ENCODE measurements at regions not wholly inside any gene's neighbourhood (a gene's known extent, or its start where the extent isn't known, plus 50 kb on each side); places are given as distances from the start of the nearest gene placed in this dataset.

DNA sequence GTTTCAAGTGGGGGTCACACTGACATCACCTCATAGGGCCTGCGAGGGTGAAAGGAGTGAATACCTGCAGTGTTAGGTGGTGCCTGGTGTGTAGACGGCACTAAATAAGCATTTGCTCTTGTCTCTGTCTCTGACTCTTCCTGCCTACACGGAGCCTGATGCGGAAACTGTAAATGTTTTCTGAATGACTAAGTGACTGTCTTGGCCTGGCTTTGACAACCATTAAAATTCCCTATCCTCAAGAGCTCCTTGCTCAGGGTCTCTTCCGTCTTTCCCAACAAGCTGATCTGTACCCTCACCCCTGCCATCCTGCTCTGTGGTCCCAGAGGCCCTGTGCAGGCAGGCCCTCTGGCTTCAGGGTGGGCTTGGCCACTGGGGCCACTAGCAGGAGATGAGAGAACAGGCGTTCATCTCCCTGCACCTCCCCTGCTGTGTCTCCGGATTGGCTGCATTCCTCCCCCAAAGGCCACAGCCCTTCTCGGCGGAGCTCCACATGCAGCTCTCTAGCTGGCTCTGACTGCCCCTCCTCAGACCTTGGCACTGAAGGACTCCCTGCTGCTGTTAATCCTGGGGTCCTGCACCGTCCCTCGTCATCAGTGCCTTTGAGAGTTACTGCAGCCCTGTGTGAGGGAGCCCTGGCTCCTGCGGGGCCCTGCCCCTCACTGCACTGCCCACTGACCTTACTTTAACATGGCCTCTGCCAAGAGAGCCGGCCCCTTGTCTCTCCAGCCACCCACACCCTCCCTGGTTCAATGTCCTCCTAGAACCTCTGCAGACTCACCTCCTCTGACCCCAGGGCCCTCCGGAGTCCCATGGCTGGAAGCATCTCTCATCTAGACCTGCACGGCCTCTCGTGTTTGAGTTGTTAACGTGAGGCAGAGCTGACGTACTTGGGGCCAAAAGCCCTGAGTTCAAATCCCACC lies 211.1 kb downstream of the MATN1 start:
- no peak for DNase-seq

DNA sequence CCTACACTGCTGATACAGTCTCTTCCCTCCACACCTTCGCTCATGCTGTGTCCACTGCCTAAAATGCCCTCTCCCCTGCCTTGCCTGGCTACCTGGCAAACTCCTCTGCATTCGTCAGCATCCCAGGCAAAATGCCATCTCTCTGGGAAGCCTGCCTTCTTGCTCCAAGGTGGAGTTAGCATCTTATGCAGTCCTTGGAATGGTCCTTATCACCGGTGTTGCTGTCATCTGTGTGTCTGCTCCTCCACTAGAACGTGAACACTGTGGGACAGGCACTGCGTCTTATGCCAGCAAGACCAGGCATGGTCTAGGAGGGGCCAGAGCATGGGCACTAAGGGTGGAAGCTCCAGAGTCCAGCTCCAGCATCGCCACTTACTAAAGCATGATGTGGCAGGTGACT lies 211.8 kb downstream of the MATN1 start:
- no peak for DNase-seq

DNA sequence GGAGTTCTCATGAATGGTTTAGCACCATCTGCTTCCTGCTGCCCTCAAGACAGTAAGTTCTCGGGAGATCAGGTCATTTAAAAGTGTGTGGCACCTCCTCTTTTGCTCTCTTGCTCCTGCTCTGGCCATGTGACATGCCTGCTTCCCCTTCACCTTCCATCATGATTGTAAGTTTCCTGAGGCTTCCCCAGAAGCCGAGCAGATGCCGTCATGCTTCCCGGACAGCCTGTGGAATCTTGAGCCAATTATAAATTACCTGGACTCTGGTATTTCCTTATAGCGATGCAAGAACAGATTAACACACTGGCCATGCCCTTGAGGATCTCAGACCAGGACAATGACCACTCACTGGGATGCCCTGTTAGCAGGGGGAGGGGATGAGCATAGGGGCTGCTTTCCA lies 212.3 kb downstream of the MATN1 start:
- DNase-seq: no peak

DNA sequence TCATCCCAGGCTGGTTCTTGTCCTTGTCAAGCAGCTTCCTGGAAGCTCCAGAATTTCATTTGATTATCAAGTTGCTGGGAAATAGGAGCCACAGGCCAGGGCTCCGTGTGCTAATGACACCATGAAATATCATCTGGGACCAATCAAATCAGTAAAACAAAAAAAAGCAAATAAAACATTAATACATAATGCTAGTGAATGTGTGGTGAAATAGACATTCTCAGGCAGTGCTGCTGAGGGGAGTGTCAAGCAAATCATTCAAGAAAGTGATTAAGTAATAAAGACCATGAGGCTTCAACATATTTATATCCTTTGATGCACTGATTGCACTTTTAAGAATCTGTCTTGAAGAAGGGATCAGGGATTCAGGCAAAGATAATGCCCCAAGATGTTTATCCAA lies 213.7 kb downstream of the MATN1 start:
- DNase-seq: no peak

DNA sequence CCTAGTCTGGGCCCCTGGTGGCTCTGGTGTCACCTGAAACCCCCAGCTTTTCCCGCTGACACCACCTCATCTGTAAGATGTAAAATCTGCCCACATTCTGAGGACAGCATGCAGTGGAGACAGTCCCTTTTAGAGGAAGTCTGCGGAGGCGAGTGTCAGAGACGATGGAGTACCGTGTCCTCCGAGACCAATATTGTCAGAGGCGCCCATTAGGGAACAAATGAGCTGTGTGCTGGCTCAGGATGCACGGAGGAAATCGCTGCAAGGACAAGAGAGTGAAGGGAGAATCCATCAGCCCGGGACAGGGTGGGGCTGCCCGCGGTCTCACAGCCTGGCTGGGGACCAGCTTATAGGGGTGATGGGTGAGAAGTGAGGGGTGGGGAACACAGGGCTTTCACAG lies 214.8 kb downstream of the MATN1 start:
- DNase-seq: no peak

DNA sequence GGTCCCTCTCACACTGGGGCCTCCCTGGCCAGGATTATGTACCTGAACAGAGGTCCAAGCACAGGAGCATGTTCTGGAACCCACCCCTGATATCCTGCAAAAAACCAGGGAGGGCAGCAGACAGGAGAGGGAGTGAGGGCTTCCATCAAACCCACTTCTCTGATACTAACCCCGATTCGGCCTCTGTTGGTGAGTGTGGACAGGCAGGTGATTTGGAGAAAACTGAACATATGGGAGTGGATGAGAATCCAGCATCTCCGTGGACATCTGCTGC lies 215.3 kb downstream of the MATN1 start:
- no peak for DNase-seq

DNA sequence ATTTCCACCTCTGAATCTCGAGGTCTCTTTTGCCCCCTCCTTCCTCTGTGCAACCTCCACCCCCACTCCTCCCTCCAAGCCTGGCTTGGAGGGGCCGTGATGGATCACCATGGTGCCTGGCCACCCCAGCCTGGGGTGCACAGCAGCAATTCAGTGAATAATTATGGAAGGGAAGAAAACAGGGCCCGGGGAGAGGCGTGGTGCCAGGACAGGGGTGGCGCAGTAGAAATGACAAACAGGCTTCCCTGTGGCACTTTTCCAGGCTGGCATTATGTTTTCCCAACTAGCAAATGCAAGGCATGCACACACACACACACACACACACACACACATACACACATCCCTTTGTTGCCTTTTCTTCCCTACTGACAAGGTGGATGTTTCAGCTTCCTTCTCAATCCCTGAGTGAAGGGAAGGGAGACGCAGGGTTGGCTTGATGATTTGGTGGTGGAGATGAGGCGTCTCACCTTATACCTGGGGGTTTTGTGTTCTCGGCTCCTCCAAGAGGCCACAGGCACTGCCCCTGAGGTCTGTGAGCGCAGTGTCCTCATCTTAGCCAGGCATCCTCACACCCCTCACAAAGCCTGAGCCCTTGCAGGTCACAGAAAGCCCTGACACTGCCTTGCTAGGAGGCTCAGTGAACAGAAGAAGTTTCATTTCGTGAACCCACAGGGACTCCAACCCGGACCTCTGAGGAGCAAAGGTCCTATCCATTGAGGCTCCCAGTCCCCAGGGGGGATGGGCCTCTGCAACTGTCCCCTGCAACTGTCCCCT lies 215.8 kb downstream of the MATN1 start:
- DNase-seq: no peak

DNA sequence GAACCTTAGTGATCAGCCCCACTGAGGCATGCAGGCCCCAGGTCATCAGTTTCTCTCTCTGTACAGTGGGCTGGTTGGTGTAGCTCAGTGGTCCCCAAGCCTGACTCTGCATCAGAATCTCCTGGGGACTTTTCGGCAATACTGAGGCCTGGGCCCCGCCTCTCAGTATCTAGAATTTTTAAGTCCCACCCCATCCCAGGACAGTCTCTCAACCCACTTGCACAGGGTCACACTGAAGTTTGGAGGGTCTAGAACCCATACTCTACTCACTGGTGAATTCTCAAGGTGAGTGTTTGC lies 216.4 kb downstream of the MATN1 start:
- no peak for DNase-seq

DNA sequence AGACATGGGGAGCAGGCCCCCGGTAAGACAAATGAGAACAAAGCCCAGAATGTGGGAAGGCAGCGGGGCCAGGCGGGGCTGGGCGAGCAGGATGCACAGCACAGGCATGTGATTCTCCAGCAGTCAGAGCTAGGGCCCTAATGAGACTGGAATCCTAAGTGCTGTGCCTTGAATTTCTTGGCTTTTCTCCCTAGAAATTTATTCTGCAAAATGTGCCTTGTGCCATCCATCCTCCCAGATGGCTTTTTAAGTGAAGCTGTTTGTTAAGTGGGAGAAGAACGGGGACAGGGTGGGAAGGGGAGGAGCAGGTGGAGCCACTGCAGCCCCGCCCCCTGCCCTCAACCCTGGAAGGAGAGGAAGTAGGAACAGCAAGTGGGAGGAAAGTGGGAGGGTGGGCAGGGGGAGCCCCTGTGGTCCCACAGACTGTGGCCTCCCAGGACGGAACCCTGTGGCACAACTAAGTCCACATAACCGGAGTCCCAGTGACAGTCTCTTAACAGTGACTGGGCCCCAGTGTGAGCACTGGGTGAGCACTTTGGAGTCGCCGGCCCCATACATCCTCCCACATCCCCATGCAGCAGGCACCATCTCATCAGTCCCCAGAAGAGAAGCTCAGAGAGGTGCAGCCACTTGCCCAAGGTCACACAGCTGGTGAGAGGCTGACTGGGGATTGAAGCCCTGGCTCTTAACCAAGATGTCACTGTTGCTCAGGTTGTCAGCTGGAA lies 216.9 kb downstream of the MATN1 start:
- no peak for DNase-seq

DNA sequence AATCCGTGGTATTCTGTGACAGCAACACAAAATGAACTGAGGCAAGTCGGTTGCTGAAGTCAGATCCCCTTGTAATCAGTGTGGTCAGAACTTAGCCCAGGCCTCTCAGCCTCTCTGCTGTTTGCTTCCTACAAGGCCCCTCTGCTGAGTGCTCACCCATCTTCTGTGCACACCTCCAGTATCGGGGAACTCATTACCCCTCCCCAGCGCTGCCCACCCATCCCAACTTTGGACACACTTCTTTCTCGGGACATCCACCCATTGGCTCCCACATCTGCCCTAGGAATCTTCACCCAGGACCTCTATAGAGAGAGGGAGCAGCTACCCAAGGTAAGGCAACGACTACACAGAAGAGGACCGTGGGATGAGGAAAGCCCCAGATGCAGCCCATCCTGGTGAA lies 217.5 kb downstream of the MATN1 start:
- no peak for DNase-seq

DNA sequence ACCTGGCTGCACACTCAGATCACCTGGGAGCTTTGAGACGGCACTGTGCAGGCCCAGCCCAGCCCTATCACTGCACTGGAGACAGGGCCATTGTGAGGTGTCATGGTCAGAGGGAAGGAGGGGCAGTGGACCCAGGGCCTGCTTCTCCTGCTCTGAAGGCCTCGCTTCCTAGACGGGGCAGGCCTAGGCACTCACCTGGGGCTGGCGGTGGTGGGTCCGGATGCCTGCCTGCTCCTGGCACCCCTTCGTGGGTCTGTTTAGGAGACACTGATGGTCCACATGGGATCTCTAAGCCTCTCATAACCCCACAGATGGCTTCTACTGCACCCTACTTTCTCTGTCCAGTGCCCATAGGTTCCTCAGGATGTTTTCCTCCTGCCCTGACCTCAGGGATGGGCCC lies 230.9 kb downstream of the MATN1 start:
- DNase-seq: no peak

DNA sequence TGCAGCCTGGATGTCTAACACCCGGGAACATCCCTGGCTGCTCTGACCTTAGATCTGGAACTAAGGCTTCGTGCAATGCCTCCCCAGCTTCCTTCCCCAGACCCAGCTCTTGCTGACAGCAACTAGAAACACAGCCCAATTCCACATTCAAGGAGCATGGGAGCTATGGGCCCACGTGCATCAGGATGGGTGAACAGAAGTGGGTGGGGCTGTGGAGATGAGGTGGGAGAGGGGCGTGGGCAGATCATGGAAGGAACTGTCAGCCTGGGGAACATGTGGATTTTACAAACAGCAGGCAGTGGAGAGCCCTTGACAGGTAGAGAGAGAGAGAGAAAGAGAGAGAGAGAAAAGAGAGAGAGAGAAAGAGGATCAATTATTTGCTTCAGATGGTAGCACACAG lies 231.6 kb downstream of the MATN1 start:
- no peak for DNase-seq

DNA sequence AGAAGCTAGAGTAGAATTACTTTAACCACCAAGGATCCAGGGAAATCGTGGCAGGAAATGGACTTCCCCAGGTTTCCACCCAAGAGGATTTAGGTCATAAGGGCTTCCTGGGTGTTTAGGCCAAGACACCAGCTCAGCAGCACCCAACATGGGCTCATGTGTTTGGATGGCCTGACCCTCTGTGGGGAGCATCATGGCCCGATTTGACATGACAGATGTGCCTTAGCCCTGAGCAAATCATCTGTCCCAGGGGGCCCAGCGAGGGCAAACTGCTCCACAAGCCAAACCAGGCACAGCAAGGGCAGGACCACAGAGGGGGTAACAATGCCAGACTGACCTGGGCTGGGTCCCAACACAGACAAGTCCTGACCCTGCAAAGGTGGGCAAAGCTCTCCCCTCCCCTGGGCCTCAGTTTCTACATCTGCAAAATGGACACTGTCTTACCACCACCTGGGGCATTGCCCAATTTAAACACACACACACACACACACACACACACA lies 232.8 kb downstream of the MATN1 start:
- no peak for DNase-seq

DNA sequence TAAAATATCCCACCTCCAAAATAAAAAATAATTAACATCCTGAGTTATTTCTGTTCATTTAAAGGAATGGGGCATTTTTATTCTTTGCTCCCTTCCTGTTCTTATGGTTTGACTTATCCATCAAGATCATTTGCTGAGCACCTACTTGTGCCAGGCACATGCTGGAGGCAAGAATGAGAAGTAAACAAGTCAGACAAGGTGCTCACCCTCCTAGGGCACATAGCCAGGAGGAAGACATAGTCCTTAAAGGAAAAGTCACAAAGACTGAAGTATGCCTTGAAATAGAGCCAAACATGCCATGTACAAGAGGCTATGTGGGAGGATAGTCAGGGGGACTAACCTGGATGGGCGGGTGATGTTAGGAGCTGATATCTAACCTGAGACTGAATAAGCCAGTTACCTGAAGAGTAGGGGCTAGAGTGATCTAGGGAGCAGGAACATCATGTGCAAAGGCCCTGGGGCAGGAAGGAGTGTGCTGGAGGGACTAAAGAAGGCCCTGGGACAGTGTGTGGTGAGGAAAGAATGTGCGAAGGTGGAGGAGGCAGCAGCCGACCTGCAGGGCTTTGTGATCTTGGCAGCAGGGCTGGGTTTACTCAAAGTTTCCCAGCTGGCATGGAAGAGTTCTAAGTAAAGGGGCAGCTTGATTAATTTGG lies 233.5 kb downstream of the MATN1 start:
- DNase-seq: no peak

DNA sequence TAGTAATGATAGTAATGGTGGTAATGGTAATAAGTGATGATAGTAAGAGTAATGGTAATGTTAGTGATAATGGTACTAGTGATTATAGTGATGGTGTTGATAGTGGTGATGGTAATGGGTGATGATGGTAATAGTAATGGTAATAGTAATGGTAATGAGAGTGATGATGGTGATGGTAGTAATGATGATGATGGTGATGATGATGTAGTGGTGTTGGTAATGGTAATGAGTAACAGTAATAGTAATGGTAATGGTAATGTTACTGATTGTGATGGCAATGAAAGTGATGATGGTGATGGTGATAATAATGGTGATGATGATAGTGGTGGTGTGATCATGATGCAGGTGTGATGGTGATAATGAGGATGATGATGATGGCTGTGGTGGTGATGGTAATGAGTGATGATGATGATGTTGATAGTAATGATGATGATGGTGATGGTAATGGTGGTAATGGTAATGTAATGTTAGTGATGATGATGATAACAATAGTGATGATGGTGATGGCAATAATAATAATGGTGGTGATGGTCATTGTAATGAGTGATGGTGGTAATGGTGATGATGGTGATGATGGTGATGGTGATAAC lies 235.0 kb downstream of the MATN1 start:
- DNase-seq: no peak

DNA sequence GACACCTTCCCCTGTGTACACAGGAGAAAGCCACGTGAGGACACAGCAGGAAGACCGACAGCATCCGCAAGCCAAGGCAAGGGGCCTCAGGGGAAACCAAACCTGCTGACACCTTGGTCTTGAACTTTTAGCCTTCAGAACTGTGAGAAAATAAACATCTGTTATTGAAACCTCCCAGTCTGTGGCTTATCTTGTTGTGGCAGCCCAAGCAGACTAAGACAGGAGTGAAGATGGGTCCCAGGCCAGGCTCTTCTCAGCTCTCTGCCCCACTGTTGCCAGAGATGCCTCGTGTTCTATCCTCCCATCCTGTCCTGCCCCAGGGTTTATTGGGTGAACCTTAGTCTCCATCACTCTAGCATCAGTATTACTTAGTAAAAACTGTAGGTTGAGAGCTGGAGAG lies 236.3 kb downstream of the MATN1 start:
- no peak for DNase-seq

DNA sequence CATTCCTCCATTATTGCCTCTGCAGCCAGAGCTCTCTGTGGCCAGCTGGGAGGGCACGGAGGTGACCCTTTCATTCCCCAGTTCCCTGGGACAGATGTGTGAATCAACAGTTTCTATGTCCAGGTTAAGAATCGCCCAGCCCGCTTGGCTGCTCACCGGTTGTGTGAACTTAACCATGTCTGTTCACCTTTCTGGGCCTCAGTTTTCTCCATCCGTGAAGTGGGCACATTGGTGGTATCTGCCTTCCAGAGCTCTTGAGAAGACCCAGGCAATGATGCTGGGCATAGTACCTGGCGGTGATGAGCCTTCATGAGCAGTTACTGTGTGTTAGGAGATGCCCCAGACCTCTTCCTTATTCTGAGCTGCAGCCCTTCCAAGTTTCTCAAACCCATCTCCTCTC lies 238.3 kb downstream of the MATN1 start:
- DNase-seq: no peak

DNA sequence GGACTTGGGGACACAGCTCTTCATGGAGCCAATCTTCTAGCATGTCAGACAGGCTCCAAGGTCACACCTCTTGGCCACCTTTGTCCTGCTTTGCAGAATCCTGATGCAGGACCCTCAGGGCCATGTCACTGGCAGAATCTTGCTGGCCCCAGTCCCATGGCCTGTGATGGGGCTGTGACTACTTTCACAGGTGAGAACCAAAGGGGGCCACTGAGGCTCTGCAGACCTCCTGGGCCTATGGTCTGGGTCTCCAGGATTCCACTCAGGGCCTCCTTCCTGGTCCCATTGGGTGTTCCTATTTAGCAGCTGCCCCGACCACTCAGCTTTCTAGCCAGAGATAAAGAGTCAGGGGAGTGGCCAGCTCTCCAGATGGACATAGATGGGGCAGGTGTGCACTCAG lies 238.7 kb downstream of the MATN1 start:
- DNase-seq: no peak

DNA sequence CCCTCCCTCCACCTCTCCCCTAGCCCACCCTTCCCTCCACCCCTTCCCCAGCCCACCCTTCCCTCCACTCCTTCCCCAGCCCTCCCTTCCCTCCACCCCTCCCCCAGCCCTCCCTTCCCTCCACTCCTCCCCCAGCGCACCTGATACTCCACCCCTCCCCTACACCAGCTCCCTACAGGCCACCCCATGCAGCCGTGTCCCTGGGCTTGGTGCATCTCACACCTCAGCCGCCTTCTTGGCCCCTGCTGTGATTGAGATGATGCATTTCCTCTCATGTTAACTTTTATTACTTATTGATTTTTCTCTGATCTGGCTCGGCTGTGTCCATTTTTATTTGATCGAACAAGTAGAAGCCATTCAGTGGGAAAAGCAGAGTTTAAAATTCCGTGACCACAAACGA lies 243.8 kb downstream of the MATN1 start:
- no peak for DNase-seq

DNA sequence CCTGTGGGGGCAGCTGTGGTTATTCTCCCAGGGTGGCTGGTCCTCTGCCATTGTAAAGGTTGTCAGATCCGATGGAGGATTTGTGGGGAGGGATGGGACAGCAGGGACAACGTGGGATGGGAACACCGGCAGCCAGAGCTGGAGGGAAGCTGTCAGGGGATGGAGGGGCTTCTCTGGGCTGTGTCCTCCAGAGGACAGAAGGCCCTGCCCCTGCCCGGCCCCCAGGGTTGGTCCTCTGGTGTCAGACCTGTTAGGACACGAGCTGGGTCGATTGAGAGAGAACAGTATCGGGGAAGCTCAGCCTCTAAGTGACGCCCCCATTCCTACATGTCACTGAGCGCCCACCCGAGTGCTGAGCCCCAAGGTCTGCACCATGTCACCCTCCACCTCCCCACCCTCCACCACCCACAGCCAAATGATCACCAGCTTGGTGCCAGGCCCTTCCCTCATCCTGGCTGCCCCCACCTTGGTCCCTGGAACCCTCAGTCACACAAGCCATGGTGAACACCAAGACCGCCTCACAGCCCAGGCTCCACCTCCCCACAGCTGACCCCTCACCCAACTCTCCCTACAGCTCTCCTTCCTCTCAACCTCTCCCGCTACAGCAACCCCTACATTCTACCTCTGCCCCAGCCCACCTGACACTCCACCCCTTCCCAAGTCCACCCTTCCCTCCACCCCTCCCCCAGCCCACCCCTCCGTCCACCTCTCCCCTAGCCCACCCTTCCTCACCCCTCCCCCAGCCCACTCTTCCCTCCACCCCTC lies 244.4 kb downstream of the MATN1 start:
- no peak for DNase-seq

DNA sequence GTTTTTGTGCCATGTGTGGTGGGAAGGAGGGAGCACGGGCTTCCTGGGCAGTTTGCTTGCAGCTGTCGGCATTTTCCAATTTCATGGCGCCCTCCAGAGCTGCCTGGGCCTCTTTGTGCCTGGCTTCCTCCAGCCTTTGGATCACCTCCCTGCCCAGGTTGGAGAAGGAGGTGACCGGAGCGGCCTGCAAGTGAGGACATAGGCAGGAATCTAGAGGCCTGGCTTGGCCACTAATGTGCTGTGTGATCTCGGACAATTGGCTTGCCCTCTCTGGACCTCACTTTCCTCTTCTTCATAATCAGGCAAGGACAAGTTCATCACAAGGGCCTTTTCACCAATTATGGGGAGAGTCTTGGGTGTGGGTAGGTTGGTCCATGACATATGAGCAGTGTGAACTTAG lies 245.1 kb downstream of the MATN1 start:
- DNase-seq: no peak

DNA sequence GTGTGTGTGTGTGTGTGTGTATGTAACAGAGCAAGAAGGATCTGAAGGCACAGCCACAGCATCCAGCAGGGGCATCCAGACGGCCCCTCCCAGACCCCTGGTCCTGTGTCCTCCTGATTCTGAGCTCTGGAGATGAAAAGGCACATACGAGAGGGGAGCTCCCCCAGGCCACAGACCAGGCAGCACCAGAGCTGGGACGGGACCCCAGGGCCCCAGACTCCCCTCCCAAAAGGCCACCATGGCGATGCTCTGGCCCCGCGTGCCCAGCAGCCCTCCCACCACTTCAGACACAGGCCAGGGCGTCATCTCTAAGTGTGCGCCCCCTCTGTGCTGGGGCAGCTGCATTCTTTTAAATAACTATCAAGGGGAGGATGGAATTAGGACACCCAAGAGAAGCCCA lies 245.8 kb downstream of the MATN1 start:
- DNase-seq: no peak
